ENCODE measurements at regions not wholly inside any gene's neighbourhood (a gene's known extent, or its start where the extent isn't known, plus 50 kb on each side); places are given as distances from the start of the nearest gene placed in this dataset.
"Not testable (repeated sequence)": the region's sequence is repeated elsewhere in the genome, so short reads cannot be mapped to it uniquely, and the experiment has no call there.

DNA sequence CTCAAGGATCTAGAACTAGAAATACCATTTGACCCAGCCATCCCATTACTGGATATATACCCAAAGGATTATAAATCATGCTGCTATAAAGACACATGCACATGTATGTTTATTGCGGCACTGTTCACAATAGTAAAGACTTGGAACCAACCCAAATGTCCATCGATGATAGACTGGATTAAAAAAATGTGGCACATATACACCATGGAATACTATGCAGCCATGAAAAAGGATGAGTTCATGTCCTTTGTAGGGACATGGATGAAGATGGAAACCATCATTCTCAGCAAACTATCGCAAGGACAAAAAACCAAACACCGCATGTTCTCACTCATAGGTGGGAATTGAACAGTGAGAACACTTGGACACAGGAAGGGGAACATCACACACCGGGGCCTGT, 80.7 kb upstream of the FOXN2 start:
- TF ChIP-seq, protein P1, sequence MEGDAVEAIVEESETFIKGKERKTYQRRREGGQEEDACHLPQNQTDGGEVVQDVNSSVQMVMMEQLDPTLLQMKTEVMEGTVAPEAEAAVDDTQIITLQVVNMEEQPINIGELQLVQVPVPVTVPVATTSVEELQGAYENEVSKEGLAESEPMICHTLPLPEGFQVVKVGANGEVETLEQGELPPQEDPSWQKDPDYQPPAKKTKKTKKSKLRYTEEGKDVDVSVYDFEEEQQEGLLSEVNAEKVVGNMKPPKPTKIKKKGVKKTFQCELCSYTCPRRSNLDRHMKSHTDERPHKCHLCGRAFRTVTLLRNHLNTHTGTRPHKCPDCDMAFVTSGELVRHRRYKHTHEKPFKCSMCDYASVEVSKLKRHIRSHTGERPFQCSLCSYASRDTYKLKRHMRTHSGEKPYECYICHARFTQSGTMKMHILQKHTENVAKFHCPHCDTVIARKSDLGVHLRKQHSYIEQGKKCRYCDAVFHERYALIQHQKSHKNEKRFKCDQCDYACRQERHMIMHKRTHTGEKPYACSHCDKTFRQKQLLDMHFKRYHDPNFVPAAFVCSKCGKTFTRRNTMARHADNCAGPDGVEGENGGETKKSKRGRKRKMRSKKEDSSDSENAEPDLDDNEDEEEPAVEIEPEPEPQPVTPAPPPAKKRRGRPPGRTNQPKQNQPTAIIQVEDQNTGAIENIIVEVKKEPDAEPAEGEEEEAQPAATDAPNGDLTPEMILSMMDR (IDR thresholded peaks at IDR 0.05): not testable (repeated sequence)
- TF ChIP-seq POLR2A, POLR2AphosphoS5 (IDR thresholded peaks at IDR 0.05): not testable (repeated sequence)

All from prostate gland (tissue), 2 donors.